8988T (cell line): ENCODE measurements at regions not wholly inside any gene's neighbourhood (a gene's known extent, or its start where the extent isn't known, plus 50 kb on each side); places are given as distances from the start of the nearest gene placed in this dataset.
A peak's percentile ranks its signal among the peaks of the same experiment; 100 is the strongest.
"Not testable (repeated sequence)": the region's sequence is repeated elsewhere in the genome, so short reads cannot be mapped to it uniquely, and the experiment has no call there.

Experiments used
- DNase-seq: peaks from one replicate; pipeline ENCODE4 v3.0.0; 2011

DNA sequence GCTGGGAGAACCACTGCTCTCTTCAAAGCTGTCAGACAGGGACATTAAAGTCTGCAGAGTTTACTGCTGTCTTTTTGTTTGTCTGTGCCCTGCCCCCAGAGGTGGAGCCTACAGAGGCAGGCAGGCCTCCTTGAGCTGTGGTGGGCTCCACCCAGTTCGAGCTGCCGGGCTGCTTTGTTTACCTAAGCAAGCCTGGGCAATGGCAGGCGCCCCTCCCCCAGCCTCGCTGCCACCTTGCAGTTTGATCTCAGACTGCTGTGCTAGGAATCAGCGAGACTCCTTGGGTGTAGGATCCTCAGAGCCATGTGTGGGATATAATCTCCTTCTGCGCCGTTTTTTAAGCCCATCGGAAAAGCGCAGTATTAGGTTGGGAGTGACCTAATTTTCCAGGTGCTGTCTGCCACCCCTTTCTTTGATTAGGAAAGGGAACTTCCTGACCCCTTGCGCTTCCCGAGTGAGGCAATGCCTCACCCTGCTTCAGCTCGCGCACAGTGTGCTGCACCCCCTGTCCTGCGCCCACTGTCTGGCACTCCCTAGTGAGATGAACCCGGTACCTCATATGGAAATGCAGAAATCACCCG lies 298.3 kb upstream of the MIS18BP1 start:
- DNase-seq, result not testable (repeated sequence)

DNA sequence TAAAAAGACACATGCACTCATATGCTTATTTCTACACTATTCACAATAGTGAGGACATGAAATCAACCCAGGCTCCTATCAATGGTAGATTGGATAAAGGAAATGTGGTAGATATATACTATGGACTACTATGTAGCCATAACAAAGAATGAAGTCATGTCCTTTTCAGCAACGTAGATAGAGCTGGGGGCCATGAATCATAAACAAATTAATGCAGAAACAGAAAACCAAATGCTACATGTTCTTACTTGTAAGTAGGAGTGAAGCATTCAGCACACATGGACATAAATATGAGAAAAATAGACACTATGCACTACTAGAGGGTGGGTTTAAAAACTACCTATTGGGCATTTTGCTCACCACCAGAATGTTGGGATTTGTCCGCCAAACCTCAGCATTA lies 278.0 kb upstream of the MIS18BP1 start:
- DNase-seq, result no peak

DNA sequence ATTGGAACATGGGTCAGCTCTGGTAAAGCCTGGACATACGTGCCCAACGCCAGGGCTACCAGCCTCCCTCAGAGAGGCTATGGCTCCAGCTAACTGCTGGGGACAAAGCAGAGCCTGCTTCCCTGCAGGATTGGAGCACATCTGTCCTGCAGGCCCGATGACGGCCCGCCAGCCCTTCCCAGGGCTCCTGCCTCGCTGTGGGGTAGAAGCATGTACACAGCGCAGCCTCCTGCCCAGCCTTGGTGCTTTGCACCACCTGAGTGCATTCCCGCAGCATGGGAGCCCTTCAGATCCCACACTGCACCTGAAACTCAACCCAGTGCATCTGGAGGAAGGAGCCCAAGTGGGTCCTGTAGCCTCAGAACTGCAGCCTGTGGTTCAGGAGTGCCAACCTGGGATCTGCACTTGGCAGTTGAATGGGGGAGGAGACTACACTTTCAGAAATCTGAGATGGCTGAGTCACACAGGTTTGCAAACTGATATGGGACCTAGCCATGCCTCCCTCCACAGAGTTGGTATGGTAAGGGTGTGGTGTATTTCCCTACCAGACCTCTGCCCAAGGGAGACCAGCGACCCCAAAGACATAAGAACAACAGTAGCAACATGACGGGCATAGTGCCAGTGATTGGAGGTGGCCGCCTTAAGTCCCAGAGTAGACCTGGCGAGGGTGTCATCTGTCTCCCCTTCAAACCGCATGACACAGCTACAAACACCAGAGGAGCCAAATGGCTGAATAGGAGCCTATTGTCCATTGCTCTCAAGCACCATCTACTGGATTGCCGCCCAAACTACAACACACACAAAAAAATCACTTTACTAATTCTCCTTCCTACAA lies 273.9 kb upstream of the MIS18BP1 start:
- DNase-seq, result peak; percentile 35

DNA sequence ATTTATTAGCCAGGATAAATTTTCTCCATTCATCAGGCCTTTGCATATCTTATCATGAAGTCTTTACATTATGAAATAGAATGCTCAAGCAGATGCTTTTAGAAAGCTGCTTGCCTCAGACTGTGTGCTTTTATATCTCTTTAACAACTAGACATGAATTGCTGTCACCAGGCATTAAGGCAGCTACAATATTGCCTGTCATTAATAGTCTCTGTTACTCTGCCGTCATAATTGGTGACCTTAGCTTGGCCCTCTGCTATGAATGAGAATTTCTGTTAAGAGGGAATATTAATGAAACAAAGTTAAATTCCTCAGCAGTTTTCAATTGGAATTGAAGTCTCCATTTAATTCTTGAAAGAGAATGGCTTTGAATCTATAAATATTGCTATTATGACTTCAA lies 266.8 kb upstream of the MIS18BP1 start:
- DNase-seq, result no peak

- no peak for DNase-seq
Observed at GRCh38 chr14:45492876-45493275, 239.9 kb upstream of the MIS18BP1 start.

DNA sequence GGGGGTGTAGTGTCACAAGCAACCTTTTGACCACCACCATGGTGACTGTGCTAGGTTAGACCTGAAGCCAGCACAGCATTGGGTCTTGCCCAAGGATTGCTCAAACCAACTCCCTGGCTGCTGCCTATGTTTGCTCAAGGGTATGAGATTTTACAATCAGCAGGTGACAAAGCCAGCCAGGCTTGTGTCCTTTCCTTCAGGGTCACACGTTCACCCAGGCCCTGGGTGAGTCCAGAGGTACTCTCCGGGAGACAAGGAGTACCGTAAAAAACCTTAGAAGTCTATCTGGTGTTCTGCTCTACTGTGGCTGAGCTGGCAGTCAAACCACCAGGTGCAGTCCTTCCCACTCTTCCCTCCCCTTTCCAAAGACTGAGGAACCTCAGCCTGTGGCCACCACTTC lies 238.9 kb upstream of the MIS18BP1 start:
- no peak for DNase-seq

DNA sequence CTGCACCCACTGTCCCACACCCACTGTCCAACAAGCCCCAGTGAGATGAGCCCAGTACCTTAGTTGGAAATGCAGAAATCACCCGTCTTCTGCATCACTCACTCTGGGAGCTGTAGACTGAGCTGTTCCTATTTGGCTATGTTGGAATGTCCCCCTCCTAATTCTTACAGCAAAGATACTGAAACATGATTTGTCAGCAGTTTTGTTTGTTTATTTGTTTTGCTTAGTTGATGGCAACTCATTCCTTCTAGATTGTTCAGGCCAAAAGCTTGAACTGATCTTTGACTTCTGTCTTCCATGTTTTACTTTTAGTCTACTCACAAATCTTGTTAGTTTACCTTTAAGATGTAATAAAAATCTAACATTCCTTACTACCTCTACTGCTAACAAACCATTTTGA lies 233.6 kb upstream of the MIS18BP1 start:
- no peak for DNase-seq

DNA sequence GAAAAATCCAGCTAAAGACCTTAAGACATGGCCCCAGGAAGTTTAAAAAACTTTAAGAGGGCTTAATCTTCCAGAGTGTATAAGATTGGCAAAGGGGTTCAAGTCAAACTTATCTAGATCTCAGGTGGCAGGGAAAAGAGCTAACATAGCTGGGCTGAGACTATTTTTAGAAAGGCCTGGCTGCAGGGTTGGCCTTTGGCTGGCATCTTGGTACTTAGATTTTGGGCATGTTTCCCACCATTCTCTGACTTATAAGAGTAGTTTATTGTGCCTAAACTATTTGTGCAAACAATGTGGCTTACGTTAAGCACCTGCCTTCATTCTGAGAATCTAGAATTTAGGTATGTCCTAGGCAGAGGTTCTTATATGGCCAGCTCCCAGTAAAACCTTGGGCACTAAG lies 214.0 kb upstream of the MIS18BP1 start:
- no peak for DNase-seq

- no peak for DNase-seq
Observed at GRCh38 chr14:45434221-45434620, 181.2 kb upstream of the MIS18BP1 start.

DNA sequence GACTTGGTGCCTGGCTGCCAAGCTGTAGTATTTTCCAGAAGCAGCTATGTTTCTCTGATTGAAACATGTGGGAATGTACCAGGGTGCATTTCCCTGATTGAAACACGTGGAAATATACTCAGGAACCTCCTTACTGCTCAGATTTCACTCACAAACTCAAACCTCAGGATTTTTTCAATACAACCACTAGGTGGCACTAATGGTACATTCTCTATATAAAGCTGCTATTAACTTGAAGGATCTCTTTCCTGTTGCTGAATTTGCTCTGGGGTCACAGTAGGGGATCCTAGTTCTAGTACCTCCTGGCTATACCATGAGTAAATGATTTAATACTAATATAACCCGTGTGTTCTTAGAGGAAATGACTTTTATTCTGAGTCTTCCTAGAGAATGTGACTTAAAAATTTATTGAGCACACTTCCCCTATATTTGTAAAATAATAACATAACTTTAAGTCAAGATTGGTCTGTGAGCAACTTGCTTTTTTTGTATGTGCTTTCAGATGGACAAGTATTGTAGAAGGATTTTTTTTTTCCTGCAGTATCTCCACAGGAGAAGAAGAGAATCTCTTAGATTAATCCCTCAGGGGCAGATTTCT lies 173.8 kb upstream of the MIS18BP1 start:
- peak; percentile 17 for DNase-seq

- DNase-seq, result no peak
Observed at GRCh38 chr14:45406942-45407341, 153.9 kb upstream of the MIS18BP1 start.

DNA sequence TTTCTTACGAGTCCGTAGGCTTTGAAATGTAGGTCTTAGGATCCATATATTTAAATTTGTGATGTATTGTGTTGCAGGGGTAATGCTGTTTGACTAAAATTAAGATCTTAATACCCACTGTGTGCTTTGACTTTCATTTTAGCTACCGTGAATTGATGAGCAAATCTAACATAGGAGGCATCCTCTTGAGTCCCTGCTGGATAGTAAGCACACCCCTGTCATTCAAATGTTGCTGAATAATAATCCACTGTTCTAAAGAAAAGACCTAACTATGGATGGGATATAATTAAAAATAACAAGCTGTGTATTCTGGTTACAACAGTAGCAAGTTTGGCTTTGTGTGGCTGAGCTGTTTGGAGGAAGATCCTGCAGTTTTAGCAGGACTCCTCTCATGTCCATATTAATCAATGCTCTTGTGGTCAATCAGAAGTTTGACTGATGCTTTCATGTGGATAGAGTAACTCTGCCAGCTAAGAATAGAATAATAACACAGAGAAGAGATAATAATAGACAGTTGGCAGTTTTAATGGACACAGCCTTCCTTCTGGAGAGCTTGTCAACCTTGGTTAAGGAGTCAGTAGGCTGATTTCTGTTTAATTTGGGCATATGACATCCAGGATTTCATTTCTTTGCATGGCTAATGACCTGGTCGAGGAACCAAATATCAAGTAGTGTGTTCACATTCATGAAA lies 148.1 kb upstream of the MIS18BP1 start:
- DNase-seq, result no peak

- no peak for DNase-seq
Observed at GRCh38 chr14:45400509-45400908, 147.5 kb upstream of the MIS18BP1 start.

GRCh38 chr14:45381091-45381490 lies 128.1 kb upstream of the MIS18BP1 start:
- no peak for DNase-seq

- DNase-seq, result no peak
Observed at GRCh38 chr14:45377166-45377565, 124.2 kb upstream of the MIS18BP1 start.

- DNase-seq, result no peak
Observed at GRCh38 chr14:45373877-45374276, 120.9 kb upstream of the MIS18BP1 start.

- no peak for DNase-seq
Observed at GRCh38 chr14:45364565-45365156, 111.7 kb upstream of the MIS18BP1 start.

- no peak for DNase-seq
Observed at GRCh38 chr14:45362505-45362904, 109.5 kb upstream of the MIS18BP1 start.

GRCh38 chr14:45361727-45362126 lies 108.7 kb upstream of the MIS18BP1 start:
- DNase-seq, result no peak

- DNase-seq, result no peak
Observed at GRCh38 chr14:45359746-45360145, 106.7 kb upstream of the MIS18BP1 start.

DNA sequence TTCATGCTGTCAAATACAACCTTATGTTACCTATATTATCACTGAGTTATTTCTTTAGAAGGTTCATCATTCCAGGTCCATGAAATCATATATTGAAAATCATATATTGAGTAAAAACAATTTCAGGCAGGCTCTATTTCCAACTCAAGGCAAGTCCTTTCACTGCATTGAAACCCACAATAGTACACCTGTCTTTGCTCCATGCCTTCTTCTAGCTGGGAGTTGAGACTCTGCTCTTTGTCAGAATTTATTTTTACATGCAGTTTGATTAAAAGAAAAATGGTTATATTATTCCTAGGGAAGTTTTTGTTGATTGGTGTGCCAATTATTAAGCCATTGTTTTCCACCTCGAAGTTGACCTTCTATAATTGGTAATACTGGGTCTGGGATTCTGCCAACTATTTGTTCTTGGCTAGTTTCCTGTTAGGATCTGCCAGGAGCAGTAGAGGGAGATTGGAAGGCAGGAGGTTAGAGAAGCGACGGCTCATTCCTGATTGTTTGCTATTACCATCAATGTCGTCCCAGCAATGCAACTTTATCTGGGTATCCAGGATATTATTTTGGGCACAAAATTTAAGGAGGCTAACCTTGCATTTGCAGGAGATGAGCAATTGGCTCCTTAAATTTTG lies 79.5 kb upstream of the MIS18BP1 start:
- DNase-seq, result no peak

DNA sequence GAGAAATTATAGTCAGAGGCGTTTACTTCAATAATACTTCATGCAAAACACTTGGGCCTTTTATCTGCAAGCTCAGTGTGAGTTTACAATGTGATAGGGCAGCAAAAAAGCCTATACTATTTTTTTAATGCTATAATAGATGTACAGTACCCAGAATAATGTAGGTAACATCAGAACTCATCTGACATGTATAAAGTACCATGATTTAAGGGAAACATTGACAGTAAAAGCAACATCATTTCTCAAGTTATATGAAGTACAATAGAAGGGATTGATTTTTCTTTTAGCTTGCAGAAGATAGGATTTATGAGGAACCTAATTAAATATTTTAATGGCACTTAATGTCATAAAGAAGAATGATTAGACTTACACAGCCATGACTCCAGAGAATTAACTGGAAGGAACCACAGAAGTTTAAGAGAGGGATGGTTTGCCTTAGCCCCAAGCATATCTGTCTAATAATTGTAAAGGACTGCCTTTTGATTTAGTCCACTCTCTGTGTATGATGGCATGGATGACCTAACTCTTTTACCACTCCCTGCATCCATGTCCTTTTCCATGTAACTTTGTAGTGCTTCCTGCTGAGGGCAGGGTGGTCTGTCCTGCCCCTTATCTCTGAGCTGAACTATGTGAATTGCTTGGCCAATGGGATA lies 55.9 kb upstream of the MIS18BP1 start:
- no peak for DNase-seq
